ENCODE measurements at regions not wholly inside any gene's neighbourhood (a gene's known extent, or its start where the extent isn't known, plus 50 kb on each side); places are given as distances from the start of the nearest gene placed in this dataset.

- no peak for TF ChIP-seq CTCF (IDR thresholded peaks at IDR 0.05; ENCODE audit: low read depth, low read length)
- no peak overlapping the region for H3K4me3 ChIP-seq (ENCODE audit: low read depth, low read length)
These were observed 64.8 kb upstream of the ZNF281 start for GRCh38 chr1:200474633-200475032.

GRCh38 chr1:200473698-200474371 lies 64.0 kb upstream of the ZNF281 start:
- no peak overlapping the region for H3K4me3 ChIP-seq (ENCODE audit: low read depth, low read length)
- no peak for TF ChIP-seq CTCF (IDR thresholded peaks at IDR 0.05; ENCODE audit: low read depth, low read length)

GRCh38 chr1:200471739-200472138 lies 61.9 kb upstream of the ZNF281 start:
- TF ChIP-seq CTCF (IDR thresholded peaks at IDR 0.05; ENCODE audit: low read depth, low read length): no peak

GRCh38 chr1:200468264-200469001 lies 58.6 kb upstream of the ZNF281 start:
- no peak for TF ChIP-seq CTCF (IDR thresholded peaks at IDR 0.05; ENCODE audit: low read depth, low read length)
- H3K4me3 ChIP-seq (ENCODE audit: low read depth, low read length): no peak overlapping the region

More at GRCh38 chr1:200471739-200472138, 61.9 kb upstream of the ZNF281 start:
- H3K4me3 ChIP-seq (ENCODE audit: low read depth, low read length): no peak overlapping the region

GRCh38 chr1:200464784-200465400 lies 55.1 kb upstream of the ZNF281 start:
- H3K4me3 ChIP-seq (ENCODE audit: low read depth, low read length): no peak overlapping the region
- no peak for TF ChIP-seq CTCF (IDR thresholded peaks at IDR 0.05; ENCODE audit: low read depth, low read length)
